Keratinocyte (primary cell): ENCODE measurements at regions not wholly inside any gene's neighbourhood (a gene's known extent, or its start where the extent isn't known, plus 50 kb on each side); places are given as distances from the start of the nearest gene placed in this dataset.

Experiments
- EZH2 ChIP-seq: IDR thresholded peaks from one replicate; pipeline ENCODE4 v1.6.1; 2012; ENCODE audit warnings: inconsistent platforms, mild to moderate bottlenecking, low read length, moderate library complexity
- TF ChIP-seq, protein P1 (sequence below), 3 experiments: IDR thresholded peaks in 1 of 3; conservative IDR thresholded peaks in 1 of 3; optimal IDR thresholded peaks in 1 of 3; 2 replicates in 2 of 3; 3 replicates in 1 of 3; pipeline versions ENCODE3 to v1.5.1; 2011; ENCODE audit warnings: low read length in 3 of 3, mild to moderate bottlenecking in 3 of 3, moderate library complexity in 2 of 3, control low read depth in 1 of 3, inconsistent platforms in 1 of 3; ENCODE audit not compliant: insufficient read depth in 2 of 3; ENCODE audit errors: extremely low read depth in 1 of 3

DNA sequence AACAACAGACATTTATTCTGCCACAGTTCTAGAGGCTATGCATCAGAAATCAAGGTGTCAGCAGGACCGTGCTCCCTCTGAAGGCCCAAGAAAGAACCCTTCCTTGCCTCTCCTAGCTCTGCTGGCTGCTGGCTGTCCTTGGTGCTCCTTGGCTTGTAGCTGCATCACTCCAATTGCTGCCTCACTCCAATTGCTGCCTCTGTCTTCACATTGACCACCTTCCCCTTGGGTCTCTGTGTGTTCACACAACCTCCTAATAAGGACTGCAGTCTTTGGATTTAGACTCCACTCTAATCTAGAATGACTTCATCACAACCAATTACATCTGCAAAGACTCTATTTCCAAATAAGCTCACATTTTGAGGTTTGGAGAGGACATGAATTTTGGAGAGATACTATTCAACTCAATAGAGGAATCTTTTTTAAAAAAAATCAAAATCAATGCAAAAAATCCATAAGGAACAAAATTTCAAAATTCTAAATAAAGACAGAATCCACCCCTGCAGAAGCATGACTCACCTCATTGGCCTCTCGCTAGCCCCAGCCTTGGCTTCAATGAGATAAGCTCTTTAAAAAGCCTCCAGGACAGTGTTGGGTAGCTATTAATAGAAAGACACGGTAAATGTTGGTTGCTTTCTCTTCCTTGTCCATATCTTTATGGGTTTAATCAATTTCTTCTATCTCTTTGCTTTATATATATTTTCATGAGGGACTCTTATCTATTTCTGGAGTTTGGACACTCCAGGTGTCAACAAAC lies 267.6 kb upstream of the MGAT5 start:
- TF ChIP-seq, protein P1, sequence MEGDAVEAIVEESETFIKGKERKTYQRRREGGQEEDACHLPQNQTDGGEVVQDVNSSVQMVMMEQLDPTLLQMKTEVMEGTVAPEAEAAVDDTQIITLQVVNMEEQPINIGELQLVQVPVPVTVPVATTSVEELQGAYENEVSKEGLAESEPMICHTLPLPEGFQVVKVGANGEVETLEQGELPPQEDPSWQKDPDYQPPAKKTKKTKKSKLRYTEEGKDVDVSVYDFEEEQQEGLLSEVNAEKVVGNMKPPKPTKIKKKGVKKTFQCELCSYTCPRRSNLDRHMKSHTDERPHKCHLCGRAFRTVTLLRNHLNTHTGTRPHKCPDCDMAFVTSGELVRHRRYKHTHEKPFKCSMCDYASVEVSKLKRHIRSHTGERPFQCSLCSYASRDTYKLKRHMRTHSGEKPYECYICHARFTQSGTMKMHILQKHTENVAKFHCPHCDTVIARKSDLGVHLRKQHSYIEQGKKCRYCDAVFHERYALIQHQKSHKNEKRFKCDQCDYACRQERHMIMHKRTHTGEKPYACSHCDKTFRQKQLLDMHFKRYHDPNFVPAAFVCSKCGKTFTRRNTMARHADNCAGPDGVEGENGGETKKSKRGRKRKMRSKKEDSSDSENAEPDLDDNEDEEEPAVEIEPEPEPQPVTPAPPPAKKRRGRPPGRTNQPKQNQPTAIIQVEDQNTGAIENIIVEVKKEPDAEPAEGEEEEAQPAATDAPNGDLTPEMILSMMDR (optimal IDR thresholded peaks at IDR 0.05 in 1 of 3, IDR thresholded peaks at IDR 0.05 in 1 of 3, conservative IDR thresholded peaks at IDR 0.05 in 1 of 3; ENCODE audit: extremely low read depth in 1 of 3, insufficient read depth in 2 of 3, low read length in 3 of 3) = no peak
- TF ChIP-seq EZH2 = no peak
